HG03521 (cell line): ENCODE measurements at regions not wholly inside any gene's neighbourhood (a gene's known extent, or its start where the extent isn't known, plus 50 kb on each side); places are given as distances from the start of the nearest gene placed in this dataset.

Source experiments
- ATAC-seq: cut with Tn5 transposase; IDR thresholded peaks from one replicate; pipeline ENCODE4 v1.9.1; 2021; ENCODE audit warnings: mild to moderate bottlenecking, moderate library complexity; ENCODE audit not compliant: unreplicated experiment

DNA sequence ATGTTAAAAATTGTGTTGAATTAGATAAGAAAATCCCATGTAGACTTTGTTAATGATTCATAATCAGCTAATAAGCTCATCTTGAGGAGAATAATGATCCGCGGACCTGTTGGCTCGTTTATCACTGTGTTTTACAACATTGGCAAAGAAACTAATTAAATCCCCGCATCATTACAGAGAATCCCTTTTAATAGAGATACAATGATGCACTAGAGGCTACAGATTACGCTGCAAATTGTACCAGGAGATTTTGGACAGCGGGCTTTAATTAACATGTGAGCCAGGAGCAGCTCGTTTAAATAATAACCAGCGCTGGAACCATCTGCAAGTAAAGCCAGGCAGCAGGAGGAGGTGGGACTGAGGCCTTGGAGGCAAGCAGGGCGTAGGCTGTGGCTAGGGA, 280.3 kb upstream of the POU3F1 start:
- ATAC-seq: no peak

- ATAC-seq: no peak
These were observed 279.5 kb upstream of the POU3F1 start for GRCh38 chr1:38326135-38326534.

GRCh38 chr1:38312753-38313152, 266.2 kb upstream of the POU3F1 start:
- ATAC-seq: no peak

GRCh38 chr1:38310079-38310478, 263.5 kb upstream of the POU3F1 start:
- no peak for ATAC-seq

GRCh38 chr1:38308780-38309179, 262.2 kb upstream of the POU3F1 start:
- ATAC-seq: no peak

GRCh38 chr1:38305666-38306065, 259.1 kb upstream of the POU3F1 start:
- ATAC-seq: no peak

GRCh38 chr1:38303843-38304242, 257.2 kb upstream of the POU3F1 start:
- no peak for ATAC-seq

DNA sequence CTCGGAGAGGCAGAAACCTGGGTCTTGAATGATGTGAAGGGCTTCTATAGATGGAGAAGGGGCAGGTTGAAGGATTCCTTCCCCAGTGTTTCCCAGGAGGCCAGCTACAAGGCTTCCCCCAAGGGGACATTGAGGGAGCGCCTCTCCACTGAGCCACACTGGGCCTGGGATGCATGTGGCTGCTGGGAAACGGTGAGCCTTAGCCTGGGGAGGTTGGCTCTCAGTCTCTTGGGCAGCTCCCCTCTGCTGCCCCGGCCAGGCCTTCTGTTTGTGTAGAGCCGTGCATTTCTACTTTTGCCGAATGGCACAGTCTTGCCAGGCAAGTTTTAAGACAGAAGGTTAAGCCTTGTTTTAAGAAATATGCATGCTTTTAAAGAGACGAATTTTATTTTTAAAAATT, 254.4 kb upstream of the POU3F1 start:
- no peak for ATAC-seq

- ATAC-seq: no peak
These were observed 254.0 kb upstream of the POU3F1 start for GRCh38 chr1:38300616-38301015.

DNA sequence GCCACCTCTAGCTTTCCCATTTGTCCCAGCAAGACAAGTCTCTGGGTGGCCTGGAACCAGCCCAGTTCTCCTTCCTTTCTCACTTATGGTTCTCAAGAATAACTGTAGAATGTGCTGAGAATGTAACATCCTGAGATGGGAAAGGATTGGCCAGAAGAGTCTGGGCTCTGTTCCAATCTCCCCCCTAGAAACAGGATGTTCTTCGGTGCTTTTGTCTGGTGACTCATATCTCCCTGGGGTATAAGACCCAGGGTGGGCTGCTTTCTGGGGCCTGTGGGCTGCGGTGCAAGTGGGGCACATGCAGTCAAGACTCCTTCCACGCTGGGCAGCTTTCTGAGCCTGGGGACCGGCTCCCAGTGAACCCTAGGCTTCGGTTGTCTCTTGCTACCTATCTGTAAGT, 251.2 kb upstream of the POU3F1 start:
- no peak for ATAC-seq

DNA sequence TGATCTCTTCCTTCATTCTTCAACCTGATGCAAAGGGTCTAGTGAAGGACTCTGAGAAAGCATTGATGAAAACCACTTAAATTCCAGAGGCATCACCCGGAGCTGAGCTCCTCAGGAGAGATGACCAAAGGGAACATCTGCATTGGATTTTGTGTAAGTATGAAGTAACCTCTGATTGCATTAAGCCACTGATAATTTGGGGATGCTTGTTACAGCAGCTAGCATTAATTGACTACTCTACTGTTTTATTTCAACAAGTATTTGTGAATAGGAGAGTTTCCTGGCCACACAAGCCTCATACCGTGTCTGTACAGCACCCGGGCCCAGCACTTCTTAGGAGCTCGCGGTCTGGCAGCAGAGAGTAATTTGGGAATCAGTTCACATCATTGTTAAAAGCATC, 250.7 kb upstream of the POU3F1 start:
- ATAC-seq: no peak

DNA sequence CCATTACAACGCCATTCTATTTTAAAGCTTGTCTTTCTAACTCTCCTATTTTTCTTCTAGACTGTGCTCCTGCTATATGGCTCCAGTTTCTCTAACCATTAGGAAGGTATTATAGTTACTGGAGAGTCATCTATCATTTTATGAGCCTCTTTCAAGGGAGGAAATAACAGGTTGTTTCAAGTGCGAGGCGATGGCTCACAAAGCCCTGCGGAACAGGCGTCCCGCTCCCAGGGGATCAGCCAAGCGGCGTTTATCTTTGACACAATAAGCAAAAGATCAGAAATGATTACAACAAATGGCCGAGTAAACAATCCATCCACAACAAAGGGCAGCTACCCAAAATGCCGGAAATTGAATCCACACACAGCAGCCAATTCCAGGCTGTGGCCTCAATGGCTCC, 249.5 kb upstream of the POU3F1 start:
- no peak for ATAC-seq

DNA sequence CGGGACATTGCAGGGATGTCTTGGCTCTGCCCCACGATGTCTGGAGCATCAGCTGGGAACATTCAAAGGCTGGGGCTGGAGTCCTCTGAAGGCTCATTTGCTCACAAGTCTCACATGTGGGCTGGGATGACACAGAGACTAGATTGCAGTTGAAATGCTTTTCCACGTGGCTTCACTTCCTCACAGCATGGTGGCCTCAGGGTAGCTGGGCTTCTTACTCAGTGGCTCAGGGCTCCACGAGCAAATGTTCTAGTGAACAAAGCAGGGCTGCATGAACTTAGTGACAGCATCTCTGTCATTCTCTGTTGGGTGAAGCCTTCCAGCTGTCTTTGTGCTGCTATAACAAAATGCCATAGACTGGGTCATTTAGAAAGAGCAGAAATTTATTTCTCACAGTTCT, 247.0 kb upstream of the POU3F1 start:
- ATAC-seq: no peak

GRCh38 chr1:38292969-38293368, 246.4 kb upstream of the POU3F1 start:
- no peak for ATAC-seq

- no peak for ATAC-seq
These were observed 245.4 kb upstream of the POU3F1 start for GRCh38 chr1:38291906-38292521.

- no peak for ATAC-seq
These were observed 244.7 kb upstream of the POU3F1 start for GRCh38 chr1:38291336-38291735.

GRCh38 chr1:38289034-38289433, 242.4 kb upstream of the POU3F1 start:
- no peak for ATAC-seq

DNA sequence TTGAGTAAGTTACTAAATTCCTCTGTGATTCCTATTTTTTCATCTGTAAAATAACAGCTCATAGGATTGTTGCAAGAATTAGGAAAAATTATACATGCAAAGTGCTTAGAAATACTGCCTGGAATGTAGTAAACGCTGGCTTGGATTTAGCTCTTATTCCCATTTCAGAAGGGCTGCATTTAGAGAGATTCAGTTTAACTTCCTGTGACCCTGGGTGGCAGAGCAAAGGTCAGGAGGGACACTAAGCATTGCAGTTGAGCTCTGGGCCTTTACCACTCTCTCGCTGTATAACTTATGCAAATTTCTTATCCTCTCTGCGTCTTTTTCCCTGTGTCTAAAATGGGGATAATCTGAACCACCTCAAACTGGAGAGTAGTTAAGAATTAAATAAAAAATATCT, 241.0 kb upstream of the POU3F1 start:
- ATAC-seq: no peak

DNA sequence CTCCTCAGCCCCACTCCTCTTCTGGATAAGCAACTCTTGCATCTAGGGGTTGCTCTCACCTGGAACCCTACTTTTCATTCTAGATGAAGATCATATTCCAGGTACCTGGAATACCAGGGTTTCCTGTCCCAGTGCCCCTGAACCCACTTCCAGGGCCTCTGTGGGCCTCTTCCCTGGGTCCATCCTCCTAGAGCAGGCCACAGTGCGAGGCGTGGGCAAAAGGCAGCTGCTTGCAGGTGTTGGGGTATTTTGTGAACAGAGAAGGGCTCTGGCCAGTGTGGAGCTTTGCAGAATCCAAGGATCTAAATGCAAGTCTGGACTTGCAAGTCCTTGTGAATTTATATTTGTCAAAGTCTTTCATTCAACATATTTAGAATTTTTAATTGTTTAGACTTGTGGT, 240.4 kb upstream of the POU3F1 start:
- ATAC-seq: no peak

GRCh38 chr1:38285807-38286530, 239.4 kb upstream of the POU3F1 start:
- ATAC-seq: no peak

DNA sequence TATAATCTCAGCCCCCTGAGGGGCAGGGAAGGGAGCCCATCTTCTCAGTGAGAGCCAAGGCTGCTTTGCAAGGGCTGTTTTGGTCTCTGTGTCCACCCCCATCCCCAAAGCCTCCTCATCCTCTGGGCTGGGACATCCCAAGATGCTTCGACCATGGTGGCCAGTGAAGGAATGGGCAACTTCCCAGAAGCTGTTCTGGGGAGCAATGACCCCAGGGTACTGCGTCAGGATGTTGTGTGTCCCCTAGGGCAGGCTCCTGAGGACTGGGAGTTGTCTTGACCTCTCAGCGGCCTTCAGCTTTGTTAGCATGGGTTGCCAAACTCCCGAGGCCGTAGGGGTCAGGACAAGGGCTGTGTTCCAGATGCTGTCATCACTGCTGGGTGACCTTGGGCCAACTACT, 238.4 kb upstream of the POU3F1 start:
- no peak for ATAC-seq

- no peak for ATAC-seq
These were observed 237.3 kb upstream of the POU3F1 start for GRCh38 chr1:38283696-38284470.
